Esophagus muscularis mucosa (tissue), 4 donors: ENCODE measurements at regions not wholly inside any gene's neighbourhood (a gene's known extent, or its start where the extent isn't known, plus 50 kb on each side); places are given as distances from the start of the nearest gene placed in this dataset.
"Not testable (repeated sequence)": the region's sequence is repeated elsewhere in the genome, so short reads cannot be mapped to it uniquely, and the experiment has no call there.

Experiments
- DNase-seq: peaks from one replicate; pipeline ENCODE4 v3.0.0-alpha.2; 2017; ENCODE audit errors: extremely low spot score
- H3K27ac ChIP-seq, 4 donors: fragments of 200-600 bp; sonication (generic); replicated peaks in 1 of 4; 1 replicate in 3 of 4; 2 replicates in 1 of 4; pipeline ENCODE4 v1.5.1; 2016 to 2019; ENCODE audit warnings: mild to moderate bottlenecking in 1 of 4
- H3K27me3 ChIP-seq, 4 donors: fragments of 200-600 bp; sonication (generic); one replicate each; pipeline versions ENCODE4 v1.5.1 to v1.6.0; 2016 to 2019
- H3K36me3 ChIP-seq, 4 donors: fragments of 200-600 bp; sonication (generic); one replicate each; pipeline ENCODE4 v1.5.1; 2016 to 2019
- H3K4me1 ChIP-seq, 4 donors: fragments of 200-600 bp; sonication (generic); one replicate each; pipeline ENCODE4 v1.5.1; 2016 to 2019
- H3K4me3 ChIP-seq, 4 donors: fragments of 200-600 bp; sonication (generic); 1 replicate in 2 of 4; 2 replicates in 2 of 4; pipeline ENCODE4 v1.5.1; 2016 to 2019; ENCODE audit warnings: mild to moderate bottlenecking in 4 of 4, moderate library complexity in 1 of 4
- H3K9me3 ChIP-seq, 4 donors: fragments of 200-600 bp; sonication (generic); 1 replicate in 3 of 4; 2 replicates in 1 of 4; pipeline ENCODE4 v1.5.1; 2016 to 2019
- EP300 ChIP-seq: sonication (generic); formaldehyde crosslinking; IDR thresholded peaks from one replicate; pipeline ENCODE4 v1.6.1; 2017; ENCODE audit warnings: antibody characterized with exemption
- POLR2A ChIP-seq: fragments of 450-650 bp; IDR thresholded peaks from one replicate; pipeline ENCODE4 v1.6.1; 2017; ENCODE audit warnings: antibody characterized with exemption, moderate library complexity, mild to moderate bottlenecking, low read depth
- POLR2AphosphoS5 ChIP-seq, 2 donors: sonication (generic); formaldehyde crosslinking; IDR thresholded peaks; one replicate each; pipeline ENCODE4 v1.6.1; 2017; ENCODE audit warnings: antibody characterized with exemption in 2 of 2
- WGBS: methylation state at CpG from one replicate; pipeline ENCODE4 v1.1.5; 2018; 5-methylcytosine and 5-hydroxymethylcytosine counted together
- intact Hi-C: fragments of 100-400 bp; cut with DNase I; formaldehyde crosslinking; loops from one replicate; pipeline ENCODE4 v1.15.1; 2023
- TF ChIP-seq, protein P1 (sequence below), 3 experiments: fragments of 200-600 bp in 2 of 3; fragments of 450-650 bp in 1 of 3; sonication (generic) in 2 of 3; IDR thresholded peaks; one replicate each; pipeline ENCODE4 v1.5.1; 2017 to 2019; ENCODE audit warnings: antibody characterized with exemption in 3 of 3, mild to moderate bottlenecking in 2 of 3, moderate library complexity in 1 of 3

DNA sequence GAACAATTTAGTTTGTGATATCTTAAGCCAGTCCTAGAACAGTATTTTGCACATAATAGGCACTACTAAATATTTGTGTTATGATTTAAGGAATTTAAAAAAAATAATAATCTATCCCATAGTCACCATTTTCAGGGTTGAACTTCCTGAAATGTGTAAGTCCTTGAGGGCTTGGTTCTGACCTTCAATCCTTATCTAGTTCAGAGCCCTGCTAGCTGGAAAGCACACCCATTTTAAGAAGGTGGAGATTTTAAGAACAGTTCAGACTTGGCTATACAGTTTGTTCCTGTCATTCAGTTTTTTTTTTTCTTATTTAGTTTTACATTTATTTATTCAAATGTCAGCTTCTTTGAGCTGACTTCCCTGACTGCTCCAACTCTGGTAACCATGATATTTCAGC lies 183.4 kb upstream of the MAGI2 start:
- Histone ChIP-seq H3K9me3 (no peaks in the 10 kb centered on the region), H3K27me3 (no peaks in the 10 kb centered on the region), H3K27ac (no peak overlapping the region), H3K4me1 (no peaks in the 10 kb centered on the region), H3K4me3 (no peak overlapping the region), H3K36me3 (no peaks in the 10 kb centered on the region)
- TF ChIP-seq POLR2AphosphoS5 (IDR thresholded peaks at IDR 0.05) (no peak), EP300 (no peak), POLR2A (no peak)
- TF ChIP-seq, protein P1, sequence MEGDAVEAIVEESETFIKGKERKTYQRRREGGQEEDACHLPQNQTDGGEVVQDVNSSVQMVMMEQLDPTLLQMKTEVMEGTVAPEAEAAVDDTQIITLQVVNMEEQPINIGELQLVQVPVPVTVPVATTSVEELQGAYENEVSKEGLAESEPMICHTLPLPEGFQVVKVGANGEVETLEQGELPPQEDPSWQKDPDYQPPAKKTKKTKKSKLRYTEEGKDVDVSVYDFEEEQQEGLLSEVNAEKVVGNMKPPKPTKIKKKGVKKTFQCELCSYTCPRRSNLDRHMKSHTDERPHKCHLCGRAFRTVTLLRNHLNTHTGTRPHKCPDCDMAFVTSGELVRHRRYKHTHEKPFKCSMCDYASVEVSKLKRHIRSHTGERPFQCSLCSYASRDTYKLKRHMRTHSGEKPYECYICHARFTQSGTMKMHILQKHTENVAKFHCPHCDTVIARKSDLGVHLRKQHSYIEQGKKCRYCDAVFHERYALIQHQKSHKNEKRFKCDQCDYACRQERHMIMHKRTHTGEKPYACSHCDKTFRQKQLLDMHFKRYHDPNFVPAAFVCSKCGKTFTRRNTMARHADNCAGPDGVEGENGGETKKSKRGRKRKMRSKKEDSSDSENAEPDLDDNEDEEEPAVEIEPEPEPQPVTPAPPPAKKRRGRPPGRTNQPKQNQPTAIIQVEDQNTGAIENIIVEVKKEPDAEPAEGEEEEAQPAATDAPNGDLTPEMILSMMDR (IDR thresholded peaks at IDR 0.05): no peak
- DNase-seq: no peak
- intact Hi-C loops: no loop called here

GRCh38 chr7:79625921-79626320 lies 172.5 kb upstream of the MAGI2 start:
- H3K9me3 ChIP-seq, H3K36me3 ChIP-seq, H3K4me3 ChIP-seq, H3K27me3 ChIP-seq, intact Hi-C loops, H3K4me1 ChIP-seq, DNase-seq, H3K27ac ChIP-seq: not testable (repeated sequence)

GRCh38 chr7:79624336-79624735 lies 170.9 kb upstream of the MAGI2 start:
- Histone ChIP-seq H3K4me3 (no peak overlapping the region), H3K27ac (no peak overlapping the region), H3K27me3 (no peaks in the 10 kb centered on the region), H3K4me1 (no peaks in the 10 kb centered on the region), H3K9me3 (no peaks in the 10 kb centered on the region), H3K36me3 (no peaks in the 10 kb centered on the region)
- TF ChIP-seq POLR2AphosphoS5 (IDR thresholded peaks at IDR 0.05): no peak
- TF ChIP-seq EP300: no peak
- TF ChIP-seq, protein P1 (IDR thresholded peaks at IDR 0.05): no peak
- no peak for TF ChIP-seq POLR2A
- no peak for DNase-seq
- intact Hi-C loops: no loop called here

GRCh38 chr7:79622781-79623180 lies 169.3 kb upstream of the MAGI2 start:
- no peak for TF ChIP-seq EP300
- TF ChIP-seq POLR2AphosphoS5 (IDR thresholded peaks at IDR 0.05): no peak
- no peak for TF ChIP-seq POLR2A
- TF ChIP-seq, protein P1 (IDR thresholded peaks at IDR 0.05): no peak
- Histone ChIP-seq H3K4me1 (no peaks in the 10 kb centered on the region), H3K4me3 (no peak overlapping the region), H3K36me3 (no peaks in the 10 kb centered on the region), H3K9me3 (no peaks in the 10 kb centered on the region), H3K27ac (no peak overlapping the region), H3K27me3 (no peaks in the 10 kb centered on the region)
- DNase-seq: no peak
- 87% methylated on average over 1 of the region's 1 CpG for WGBS
- intact Hi-C loops: no loop called here

DNA sequence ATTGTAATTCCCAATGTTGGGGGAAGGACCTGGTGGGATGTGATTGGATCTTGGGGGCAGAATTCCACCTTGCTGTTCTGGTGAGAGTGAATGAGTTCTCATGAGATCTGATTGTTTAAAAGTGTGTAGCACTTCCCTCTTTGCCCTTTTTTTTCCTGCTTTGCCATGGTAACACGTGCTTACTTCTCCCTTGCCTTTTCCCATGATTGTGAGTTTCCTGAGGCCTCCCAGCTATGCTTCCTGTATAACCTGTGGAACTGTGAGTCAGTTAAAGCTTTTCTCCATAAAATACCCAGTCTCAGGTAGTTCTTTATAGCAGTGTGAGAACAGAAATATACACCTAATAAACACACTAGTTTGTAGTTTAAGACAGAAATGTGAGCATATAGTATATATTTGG lies 166.8 kb upstream of the MAGI2 start:
- no peak for TF ChIP-seq POLR2AphosphoS5 (IDR thresholded peaks at IDR 0.05)
- TF ChIP-seq EP300: no peak
- TF ChIP-seq, protein P1 (IDR thresholded peaks at IDR 0.05): no peak
- intact Hi-C loops: no loop called here
- Histone ChIP-seq H3K4me3 (no peak overlapping the region), H3K27me3 (no peaks in the 10 kb centered on the region), H3K9me3 (no peaks in the 10 kb centered on the region), H3K4me1 (no peaks in the 10 kb centered on the region), H3K27ac (no peak overlapping the region), H3K36me3 (no peaks in the 10 kb centered on the region)
- 25% methylated on average over 1 of the region's 1 CpG for WGBS
- no peak for DNase-seq
